ENCODE measurements at regions not wholly inside any gene's neighbourhood (a gene's known extent, or its start where the extent isn't known, plus 50 kb on each side); places are given as distances from the start of the nearest gene placed in this dataset.

- TF ChIP-seq POLR2A (IDR thresholded peaks at IDR 0.05; ENCODE audit: low read depth, low read length) (no peak), CTCF (conservative IDR thresholded peaks at IDR 0.05; ENCODE audit: low read depth, low read length) (no peak), SMC3 (IDR thresholded peaks at IDR 0.05; ENCODE audit: low read depth, low read length) (no peak), USF2 (IDR thresholded peaks at IDR 0.05; ENCODE audit: low read depth, low read length) (no peak), RFX5 (IDR thresholded peaks at IDR 0.05; ENCODE audit: low read depth, low read length) (no peak), MAZ (IDR thresholded peaks at IDR 0.05; ENCODE audit: borderline replicate concordance, low read depth, low read length) (no peak), RAD21 (IDR thresholded peaks at IDR 0.05; ENCODE audit: low read length) (no peak), RCOR1 (IDR thresholded peaks at IDR 0.05; ENCODE audit: insufficient replicate concordance, low read length) (no peak), MXI1 (IDR thresholded peaks at IDR 0.05; ENCODE audit: borderline replicate concordance, low read depth, low read length) (no peak), CEBPB (IDR thresholded peaks at IDR 0.05; ENCODE audit: low read depth, low read length) (no peak)
Measured at GRCh38 chr17:71158437-71158836, 962.4 kb upstream of the SOX9 start.

Measured in IMR-90 (cell line).